GM23338 (cell line): ENCODE measurements at regions not wholly inside any gene's neighbourhood (a gene's known extent, or its start where the extent isn't known, plus 50 kb on each side); places are given as distances from the start of the nearest gene placed in this dataset.

Source experiments
- ATAC-seq: fragments of 200-7000 bp; cut with Tn5 transposase; 3 replicates; pipeline ENCODE4 v1.9.1; 2020
- DNase-seq: peaks from one replicate; pipeline ENCODE4 v3.0.0-alpha.2; 2015; ENCODE audit warnings: low spot score
- H2AFZ ChIP-seq: fragments of 200-600 bp; sonication (generic); 2 replicates; pipeline ENCODE4 v1.8.0; 2016; ENCODE audit warnings: antibody characterized with exemption, mild to moderate bottlenecking, moderate library complexity
- H3F3A ChIP-seq: fragments of 200-600 bp; sonication (generic); replicated peaks from 2 replicates; pipeline ENCODE4 v1.8.0; 2017; ENCODE audit warnings: antibody characterized with exemption, mixed run types, low read depth
- H3K27ac ChIP-seq: fragments of 200-600 bp; sonication (generic); 2 replicates; pipeline ENCODE4 v1.6.1; 2016; ENCODE audit warnings: low read depth
- H3K27me3 ChIP-seq: fragments of 200-600 bp; sonication (generic); 2 replicates; pipeline ENCODE4 v1.8.0; 2016; ENCODE audit warnings: mild to moderate bottlenecking, mixed run types, moderate library complexity; ENCODE audit not compliant: insufficient read depth
- H3K36me3 ChIP-seq: fragments of 200-600 bp; sonication (generic); 2 replicates; pipeline ENCODE4 v1.8.0; 2016; ENCODE audit warnings: mild to moderate bottlenecking; ENCODE audit not compliant: insufficient read depth
- H3K4me1 ChIP-seq: fragments of 200-600 bp; sonication (generic); 2 replicates; pipeline ENCODE4 v1.8.0; 2016; ENCODE audit warnings: mild to moderate bottlenecking, moderate library complexity; ENCODE audit not compliant: insufficient read depth
- H3K4me2 ChIP-seq: fragments of 200-600 bp; sonication (generic); 2 replicates; pipeline ENCODE4 v1.7.1; 2017; ENCODE audit warnings: mixed run types
- H3K4me3 ChIP-seq: fragments of 200-600 bp; sonication (generic); 2 replicates; pipeline ENCODE4 v1.6.1; 2016; ENCODE audit warnings: mixed run types
- H3K79me2 ChIP-seq: fragments of 200-600 bp; sonication (generic); replicated peaks from 2 replicates; pipeline ENCODE4 v1.8.0; 2017; ENCODE audit warnings: mild to moderate bottlenecking; ENCODE audit not compliant: insufficient read depth
- H3K9me2 ChIP-seq: fragments of 200-600 bp; sonication (generic); 2 replicates; pipeline ENCODE4 v1.8.0; 2017; ENCODE audit not compliant: insufficient read depth
- H4K20me1 ChIP-seq: fragments of 200-600 bp; sonication (generic); replicated peaks from 2 replicates; pipeline ENCODE4 v1.8.0; 2017; ENCODE audit warnings: mild to moderate bottlenecking; ENCODE audit not compliant: insufficient read depth
- H3K27ac Mint-ChIP-seq: 2 replicates; pipeline ENCODE4 v1.8.0; 2020; ENCODE audit warnings: inconsistent platforms, mild to moderate bottlenecking, moderate library complexity, mixed read lengths
- H3K27me3 Mint-ChIP-seq: 3 replicates; pipeline ENCODE4 v1.8.0; 2022; ENCODE audit warnings: low read depth, mild to moderate bottlenecking, moderate library complexity, mixed read lengths, inconsistent platforms; ENCODE audit not compliant: insufficient read depth, poor library complexity
- H3K36me3 Mint-ChIP-seq: 3 replicates; pipeline ENCODE4 v1.8.0; 2021; ENCODE audit warnings: low read depth, mild to moderate bottlenecking, inconsistent platforms, moderate library complexity, mixed read lengths
- H3K4me1 Mint-ChIP-seq: 3 replicates; pipeline ENCODE4 v1.8.0; 2020; ENCODE audit warnings: mild to moderate bottlenecking, inconsistent platforms, mixed read lengths
- H3K4me3 Mint-ChIP-seq: 3 replicates; pipeline ENCODE4 v1.8.0; 2021; ENCODE audit warnings: moderate library complexity, mild to moderate bottlenecking, inconsistent platforms, mixed read lengths
- H3K9me3 Mint-ChIP-seq: 3 replicates; pipeline ENCODE4 v1.8.0; 2020; ENCODE audit warnings: moderate library complexity, mild to moderate bottlenecking, inconsistent platforms, mixed read lengths
- CREB1 ChIP-seq: fragments of 250-450 bp; sonication (Bioruptor Pico); IDR thresholded peaks from 2 replicates; pipeline ENCODE4 v1.5.0; 2020; ENCODE audit warnings: low read depth, mild to moderate bottlenecking, moderate library complexity
- CTCF ChIP-seq, 2 experiments: fragments of 200-600 bp in 1 of 2; sonication (generic) in 1 of 2; conservative IDR thresholded peaks; 2 replicates each; pipeline versions ENCODE4 v1.5.1 to v1.6.1; 2016 to 2017; ENCODE audit warnings: antibody characterized with exemption in 2 of 2, low read depth in 2 of 2, mild to moderate bottlenecking in 2 of 2, moderate library complexity in 1 of 2
- EZH2 ChIP-seq: fragments of 200-600 bp; sonication (generic); IDR thresholded peaks from one replicate; pipeline ENCODE4 v1.8.0; 2017; ENCODE audit warnings: antibody characterized with exemption, mild to moderate bottlenecking, low read depth; ENCODE audit not compliant: unreplicated experiment
- EZH2phosphoT487 ChIP-seq: fragments of 200-600 bp; sonication (generic); IDR thresholded peaks from one replicate; pipeline ENCODE4 v1.8.1; 2018; ENCODE audit warnings: antibody characterized with exemption; ENCODE audit not compliant: unreplicated experiment
- JUNB ChIP-seq: IDR thresholded peaks from one replicate; pipeline ENCODE4 v1.6.1; 2016; ENCODE audit warnings: antibody characterized with exemption; ENCODE audit not compliant: unreplicated experiment
- NANOG ChIP-seq: IDR thresholded peaks from 2 replicates; pipeline ENCODE4 v1.6.1; 2016; ENCODE audit warnings: antibody characterized with exemption, borderline replicate concordance
- POLR2AphosphoS5 ChIP-seq: IDR thresholded peaks from 2 replicates; pipeline ENCODE4 v1.6.1; 2016; ENCODE audit warnings: antibody characterized with exemption, low read depth
- REST ChIP-seq: IDR thresholded peaks from one replicate; pipeline ENCODE4 v1.6.1; 2018; ENCODE audit warnings: antibody characterized with exemption; ENCODE audit not compliant: unreplicated experiment
- STAT1 ChIP-seq: IDR thresholded peaks from one replicate; pipeline ENCODE4 v1.6.1; 2016; ENCODE audit warnings: antibody characterized with exemption; ENCODE audit not compliant: unreplicated experiment
- ZNF114 ChIP-seq: fragments of 250-450 bp; sonication (Bioruptor Pico); IDR thresholded peaks from 2 replicates; pipeline ENCODE4 v1.5.0; 2020; ENCODE audit warnings: mild to moderate bottlenecking, moderate library complexity
- ZNF331 ChIP-seq: fragments of 250-450 bp; sonication (Bioruptor Pico); IDR thresholded peaks from 2 replicates; pipeline ENCODE4 v1.5.0; 2020; ENCODE audit warnings: low read depth, mild to moderate bottlenecking, moderate library complexity
- ZNF462 ChIP-seq: fragments of 250-450 bp; sonication (Bioruptor Pico); IDR thresholded peaks from 2 replicates; pipeline ENCODE4 v1.5.0; 2020; ENCODE audit warnings: mild to moderate bottlenecking, moderate library complexity

GRCh38 chr16:66293207-66293735, 73.2 kb upstream of the CDH5 start (continued):
- no peak for TF ChIP-seq EZH2

GRCh38 chr16:66292241-66292935, 74.1 kb upstream of the CDH5 start:
- Mint-ChIP-seq H3K27me3 (no peaks in the 10 kb centered on the region), H3K4me3 (no peak overlapping the region), H3K36me3 (no peaks in the 10 kb centered on the region), H3K4me1 (no peaks in the 10 kb centered on the region), H3K27ac (no peak overlapping the region), H3K9me3 (no peaks in the 10 kb centered on the region)
- H3K27ac ChIP-seq, result no peak overlapping the region
- H3F3A ChIP-seq, result no peaks in the 10 kb centered on the region
- no peak overlapping the region for H3K4me3 ChIP-seq
- no peaks in the 10 kb centered on the region for H4K20me1 ChIP-seq
- H3K27me3 ChIP-seq, result no peaks in the 10 kb centered on the region
- H3K4me1 ChIP-seq, result no peaks in the 10 kb centered on the region
- DNase-seq (no peak), ATAC-seq (no peak)
- H3K4me2 ChIP-seq, result no peak overlapping the region
- no peaks in the 10 kb centered on the region for H3K36me3 ChIP-seq
- H3K79me2 ChIP-seq, result no peaks in the 10 kb centered on the region
- no peaks in the 10 kb centered on the region for H3K9me2 ChIP-seq
- H2AFZ ChIP-seq, result no peak overlapping the region
- TF ChIP-seq POLR2AphosphoS5 (no peak), EZH2 (no peak), STAT1 (no peak), NANOG (no peak), CTCF (conservative IDR thresholded peaks at IDR 0.05; ENCODE audit: low read depth in 2 of 2) (no peak), JUNB (no peak), CREB1 (CRISPR knock-in tag) (no peak), ZNF331 (CRISPR knock-in tag) (no peak), ZNF114 (CRISPR knock-in tag) (no peak), REST (no peak), ZNF462 (CRISPR knock-in tag) (no peak), EZH2phosphoT487 (no peak)
